ENCODE measurements at regions not wholly inside any gene's neighbourhood (a gene's known extent, or its start where the extent isn't known, plus 50 kb on each side); places are given as distances from the start of the nearest gene placed in this dataset.

GRCh38 chr12:29902043-29902442 is 118.3 kb upstream of the TMTC1 start:
- TF ChIP-seq CTCF (optimal IDR thresholded peaks at IDR 0.05 in 1 of 3, IDR thresholded peaks at IDR 0.05 in 1 of 3, conservative IDR thresholded peaks at IDR 0.05 in 1 of 3; ENCODE audit: extremely low read depth in 1 of 3, insufficient read depth in 2 of 3, low read length in 3 of 3) = no peak
- no peak for TF ChIP-seq EZH2 (IDR thresholded peaks at IDR 0.05; ENCODE audit: low read length)

Measured in keratinocyte (primary cell).